Hematopoietic multipotent progenitor cell treated with erythropoietin and hydrocortisone succinate and interleukin-3 and kit ligand, for 8 days (in vitro differentiated cells): ENCODE measurements at regions not wholly inside any gene's neighbourhood (a gene's known extent, or its start where the extent isn't known, plus 50 kb on each side); places are given as distances from the start of the nearest gene placed in this dataset.

Source experiments
- DNase-seq: peaks from one replicate; pipeline ENCODE4 v3.0.0-alpha.2; 2015

- no peak for DNase-seq
These were observed 110.0 kb downstream of the LITAF start for GRCh38 chr16:11476676-11477075.

GRCh38 chr16:11478431-11479119 is 108.1 kb downstream of the LITAF start:
- DNase-seq = no peak

DNA sequence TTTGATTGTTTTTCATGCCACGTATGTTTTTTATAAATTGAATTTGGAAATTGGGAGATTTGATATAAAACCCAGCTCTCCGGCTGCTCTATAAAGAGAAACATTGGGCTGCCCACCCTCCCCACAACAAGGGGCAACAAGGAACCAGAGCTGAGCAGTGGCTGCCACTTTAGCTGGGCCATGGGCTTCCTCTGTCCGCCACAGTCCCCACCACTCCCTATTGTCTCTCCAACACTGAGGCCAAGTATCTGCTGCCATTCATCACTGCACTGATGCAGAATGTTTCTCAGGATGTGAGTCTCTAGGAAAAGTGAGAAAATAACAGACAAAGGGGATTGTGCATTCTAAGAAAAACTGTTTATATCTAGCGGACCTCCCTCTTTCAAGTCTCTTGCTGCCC is 106.8 kb downstream of the LITAF start:
- no peak for DNase-seq

DNA sequence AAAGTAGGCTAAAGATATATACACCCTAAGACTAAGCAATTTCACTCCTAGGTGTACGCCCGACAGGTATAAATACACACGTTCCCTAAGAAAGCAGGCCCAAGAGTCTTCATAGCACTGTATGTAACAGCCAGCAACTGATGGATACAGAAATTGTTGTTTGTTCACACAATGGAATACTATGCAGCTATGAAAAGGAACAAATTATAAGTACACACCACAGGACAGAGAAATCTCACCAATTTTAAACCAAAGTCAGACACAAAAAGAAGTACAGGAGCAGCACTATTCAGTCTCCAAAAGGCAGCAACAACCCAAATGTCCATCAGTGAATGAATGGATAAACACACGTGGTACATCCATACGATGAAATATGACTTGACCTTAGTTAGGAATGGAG is 106.1 kb downstream of the LITAF start:
- DNase-seq = no peak

- DNase-seq = no peak
These were observed 104.7 kb downstream of the LITAF start for GRCh38 chr16:11481987-11482386.

DNA sequence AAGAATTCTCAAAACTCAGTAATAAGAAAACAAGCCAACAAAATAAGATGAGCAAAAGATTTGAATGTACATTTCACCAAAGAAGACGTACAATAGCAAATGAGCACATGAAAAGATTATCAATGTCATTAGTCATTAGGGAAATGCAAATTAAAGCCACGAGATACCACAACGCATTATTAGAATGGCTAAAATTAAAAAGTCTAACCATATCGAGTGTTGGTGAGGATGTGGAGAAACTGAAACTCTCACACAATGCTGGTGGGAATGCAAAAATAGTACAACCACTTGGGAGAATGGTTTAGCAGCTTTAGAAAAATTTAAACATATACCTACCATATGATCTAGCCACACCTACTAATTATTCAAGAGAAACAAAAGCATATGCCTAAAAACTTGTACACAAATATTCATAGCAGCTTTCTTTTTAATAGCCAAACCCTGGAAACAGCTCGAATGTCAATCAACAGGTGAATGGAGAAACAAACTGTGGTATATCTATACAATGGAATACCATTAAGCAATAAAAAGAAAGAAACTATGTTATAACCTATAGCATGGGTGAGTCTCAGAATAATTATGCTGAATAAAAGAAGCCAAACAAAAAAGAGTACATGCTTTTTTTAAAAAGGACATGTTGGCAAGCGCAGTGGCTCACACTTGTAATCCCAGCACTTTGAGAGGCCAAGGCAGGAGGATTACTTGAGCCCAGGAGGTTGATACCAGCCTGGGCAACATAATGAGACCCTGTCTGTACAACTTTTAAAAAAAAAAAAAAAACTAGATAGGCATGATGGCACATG is 103.6 kb downstream of the LITAF start:
- DNase-seq = no peak

DNA sequence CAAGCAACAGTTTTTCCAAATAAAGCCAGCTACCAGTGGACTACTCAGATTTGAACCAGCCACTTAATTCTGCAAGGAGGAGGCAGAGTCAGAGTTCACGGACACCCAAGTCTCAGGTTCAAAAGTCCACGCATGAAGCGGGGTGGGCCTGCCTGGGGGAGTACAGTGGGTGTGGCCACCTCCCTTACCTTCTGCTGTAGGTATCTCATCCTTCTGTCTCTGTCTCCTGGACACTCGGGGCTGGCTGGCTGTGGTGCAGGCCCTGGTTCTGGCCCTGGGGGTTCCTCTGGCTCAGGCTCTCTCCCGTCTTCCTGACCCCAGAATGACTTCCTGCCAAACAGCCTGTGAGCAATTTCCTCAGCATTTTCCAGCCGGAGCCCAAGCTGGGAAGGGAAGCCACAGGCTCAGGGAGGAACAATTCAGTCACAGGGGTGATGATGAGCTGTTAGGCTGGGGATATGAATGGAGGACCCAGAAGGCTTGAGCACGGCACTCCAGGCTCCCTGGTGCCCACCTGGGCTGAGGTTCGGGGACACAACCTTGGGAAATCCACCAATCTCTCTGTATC is 101.9 kb downstream of the LITAF start:
- DNase-seq = no peak

DNA sequence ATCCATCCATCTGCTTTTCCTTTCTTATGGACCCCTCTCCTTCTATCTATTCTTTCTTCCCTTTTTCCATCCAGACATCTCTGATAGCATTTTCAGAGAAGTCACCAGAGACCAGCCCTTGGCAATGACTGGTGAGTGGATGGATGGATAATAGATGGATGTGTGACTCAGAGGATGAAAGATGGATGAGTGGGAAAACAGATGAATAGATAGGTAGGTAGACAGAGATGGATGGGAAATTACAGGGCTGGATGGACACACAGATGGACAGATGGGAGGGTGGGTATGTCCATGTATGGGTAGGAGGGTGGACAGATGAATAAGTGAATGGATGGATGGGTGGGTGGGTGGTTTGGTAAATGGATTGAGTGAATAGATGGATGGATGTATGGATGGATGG is 101.0 kb downstream of the LITAF start:
- DNase-seq = no peak

DNA sequence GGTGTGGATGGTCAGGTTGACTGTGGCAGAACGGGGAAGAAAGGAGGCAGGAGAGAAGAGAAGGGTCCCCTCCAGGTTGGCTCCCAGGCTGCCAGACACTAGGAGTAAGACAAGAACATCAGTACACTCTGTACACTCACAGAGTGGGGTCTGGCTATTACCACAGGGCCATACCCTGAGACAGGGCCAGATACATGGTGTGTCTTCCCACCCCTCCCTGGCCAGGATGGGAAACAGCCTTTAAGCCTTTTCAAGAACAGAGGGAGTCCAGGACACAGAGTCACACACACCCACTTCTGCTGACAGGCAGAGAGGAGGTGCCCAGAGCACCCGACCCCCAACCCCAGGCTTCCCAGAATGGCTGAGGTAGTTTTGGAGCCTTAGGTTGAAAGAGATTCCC is 99.4 kb downstream of the LITAF start:
- DNase-seq = no peak

- DNase-seq = no peak
These were observed 98.4 kb downstream of the LITAF start for GRCh38 chr16:11488304-11488703.

GRCh38 chr16:11491524-11491923 is 95.2 kb downstream of the LITAF start:
- DNase-seq = no peak

DNA sequence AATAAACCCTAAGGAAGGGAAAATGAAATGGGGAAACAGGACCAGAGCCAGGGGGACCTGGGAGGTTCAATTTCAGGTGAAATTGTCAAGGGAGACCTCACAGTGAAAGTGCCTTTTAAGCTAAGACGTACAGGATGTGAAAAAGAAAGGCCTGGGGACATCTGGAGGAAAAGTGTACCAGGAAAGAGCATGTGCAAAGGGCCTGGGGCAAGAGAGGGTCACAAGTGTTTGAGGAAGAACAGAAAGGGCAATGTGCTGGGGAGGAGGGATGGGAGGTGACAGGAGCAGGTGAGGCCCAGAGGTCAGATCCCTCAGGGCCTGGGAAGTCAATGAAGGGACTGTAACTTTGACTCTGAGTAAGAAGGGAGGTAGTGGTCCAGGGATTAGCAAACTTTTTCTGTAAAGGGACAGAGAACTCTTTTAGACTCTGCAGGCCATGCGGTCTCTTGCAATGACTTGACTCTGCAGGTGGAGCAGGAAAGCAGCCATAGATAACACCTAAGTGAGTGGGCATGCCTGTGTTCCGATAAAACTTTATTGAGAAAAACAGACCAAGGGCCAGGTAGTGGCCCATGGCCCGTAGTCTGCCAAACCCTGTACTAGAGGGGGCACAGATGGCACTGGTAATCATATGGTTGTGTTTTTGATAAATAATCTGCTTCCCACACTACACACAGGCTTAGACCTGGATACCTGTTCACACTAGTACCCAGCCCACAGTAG is 93.8 kb downstream of the LITAF start:
- no peak for DNase-seq

DNA sequence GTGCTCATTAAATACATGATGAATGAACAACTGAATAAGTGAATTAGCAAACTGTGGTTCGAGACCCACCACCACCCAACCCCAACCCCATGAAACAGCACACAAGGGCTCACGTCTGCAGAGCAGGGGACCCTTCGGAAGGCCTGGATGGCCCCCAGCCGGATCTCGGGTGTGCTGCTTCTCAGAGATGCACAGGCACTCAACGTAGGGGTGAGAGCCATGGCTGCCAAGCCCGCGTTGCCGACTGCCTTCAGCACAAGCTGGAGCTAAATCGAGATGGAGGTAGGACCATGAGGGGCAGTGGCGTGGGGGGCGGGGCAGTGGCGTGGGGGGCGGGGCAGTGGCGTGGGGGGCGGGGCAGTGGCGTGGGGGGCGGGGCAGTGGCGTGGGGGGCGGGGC is 93.2 kb downstream of the LITAF start:
- DNase-seq = no peak

GRCh38 chr16:11494029-11494428 is 92.7 kb downstream of the LITAF start:
- DNase-seq = no peak

DNA sequence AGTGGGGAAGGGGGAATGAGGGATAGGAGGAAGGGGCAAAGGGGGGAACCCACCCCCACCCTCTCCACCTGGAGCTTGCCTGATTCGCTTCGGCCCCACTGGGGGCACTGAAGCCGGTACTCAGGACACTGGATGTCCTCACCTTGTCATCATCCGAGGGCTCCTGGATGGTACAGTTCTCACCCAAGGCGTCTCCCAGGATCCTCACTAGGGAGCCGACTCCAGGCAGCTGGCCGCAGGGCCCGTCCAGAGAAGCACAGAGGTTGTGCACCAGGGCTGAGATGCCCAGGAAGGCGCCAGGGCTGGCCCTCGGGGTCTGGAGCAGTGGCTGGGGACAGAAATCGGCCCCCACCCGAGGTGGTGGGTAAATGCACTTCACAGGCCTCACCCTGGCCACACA is 92.3 kb downstream of the LITAF start:
- DNase-seq = no peak

- DNase-seq = no peak
These were observed 91.7 kb downstream of the LITAF start for GRCh38 chr16:11495066-11495407.
